A673 (cell line): ENCODE measurements at regions not wholly inside any gene's neighbourhood (a gene's known extent, or its start where the extent isn't known, plus 50 kb on each side); places are given as distances from the start of the nearest gene placed in this dataset.

ENCODE experiments used
- EZH2 ChIP-seq: fragments of 200-600 bp; sonication (generic); IDR thresholded peaks from 2 replicates; pipeline ENCODE4 v1.6.1; 2017; ENCODE audit warnings: borderline replicate concordance, low read depth, mild to moderate bottlenecking, mixed read lengths, antibody characterized with exemption, low read length; ENCODE audit not compliant: poor library complexity, severe bottlenecking
- TF ChIP-seq, protein P1 (sequence below): fragments of 300-800, 200-600 bp; sonication (generic); conservative IDR thresholded peaks from 2 replicates; pipeline ENCODE4 v1.5.1; 2017; ENCODE audit warnings: low read depth, mild to moderate bottlenecking, antibody characterized with exemption, low read length, moderate library complexity, mixed read lengths

DNA sequence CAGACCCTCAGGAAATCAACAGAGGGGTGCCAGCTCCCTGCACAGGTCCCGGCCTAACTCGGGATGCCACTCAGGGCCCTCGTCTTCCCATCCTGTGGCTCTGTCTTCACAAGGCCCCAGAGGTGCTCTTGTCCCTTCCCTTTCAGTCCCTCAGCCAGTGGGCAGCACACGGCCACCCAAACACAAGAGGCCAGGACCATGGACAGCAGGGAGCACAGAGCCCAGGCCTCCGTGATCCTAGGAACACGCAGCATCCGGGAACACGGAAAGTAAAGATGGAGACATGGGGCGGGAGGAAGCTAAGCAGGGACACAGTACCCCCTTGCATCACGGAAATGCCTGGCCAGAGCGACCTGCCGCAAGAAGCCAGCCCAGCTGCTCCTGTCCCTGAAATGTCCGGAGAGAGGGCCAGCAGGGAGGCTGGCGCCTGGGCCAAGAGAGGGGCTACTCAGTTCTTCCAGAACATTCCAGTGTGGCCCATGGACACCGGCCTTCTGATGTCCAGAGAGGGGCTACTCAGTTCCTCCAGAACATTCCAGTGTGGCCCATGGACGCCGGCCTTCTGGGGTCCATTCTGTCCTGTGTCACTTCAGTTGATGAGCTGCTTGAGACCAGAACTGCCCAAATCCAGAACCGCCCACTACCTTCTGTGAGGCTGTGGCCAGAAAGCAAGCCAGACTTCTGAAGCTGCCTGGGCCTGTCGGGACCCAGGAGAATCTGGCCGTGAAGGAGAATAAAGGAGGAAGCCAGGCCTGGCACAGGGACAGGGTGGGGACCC lies 274.0 kb downstream of the BRD1 start:
- TF ChIP-seq, protein P1, sequence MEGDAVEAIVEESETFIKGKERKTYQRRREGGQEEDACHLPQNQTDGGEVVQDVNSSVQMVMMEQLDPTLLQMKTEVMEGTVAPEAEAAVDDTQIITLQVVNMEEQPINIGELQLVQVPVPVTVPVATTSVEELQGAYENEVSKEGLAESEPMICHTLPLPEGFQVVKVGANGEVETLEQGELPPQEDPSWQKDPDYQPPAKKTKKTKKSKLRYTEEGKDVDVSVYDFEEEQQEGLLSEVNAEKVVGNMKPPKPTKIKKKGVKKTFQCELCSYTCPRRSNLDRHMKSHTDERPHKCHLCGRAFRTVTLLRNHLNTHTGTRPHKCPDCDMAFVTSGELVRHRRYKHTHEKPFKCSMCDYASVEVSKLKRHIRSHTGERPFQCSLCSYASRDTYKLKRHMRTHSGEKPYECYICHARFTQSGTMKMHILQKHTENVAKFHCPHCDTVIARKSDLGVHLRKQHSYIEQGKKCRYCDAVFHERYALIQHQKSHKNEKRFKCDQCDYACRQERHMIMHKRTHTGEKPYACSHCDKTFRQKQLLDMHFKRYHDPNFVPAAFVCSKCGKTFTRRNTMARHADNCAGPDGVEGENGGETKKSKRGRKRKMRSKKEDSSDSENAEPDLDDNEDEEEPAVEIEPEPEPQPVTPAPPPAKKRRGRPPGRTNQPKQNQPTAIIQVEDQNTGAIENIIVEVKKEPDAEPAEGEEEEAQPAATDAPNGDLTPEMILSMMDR: no peak
- TF ChIP-seq EZH2: no peak
